Small intestine (tissue), 7 donors: ENCODE measurements at regions not wholly inside any gene's neighbourhood (a gene's known extent, or its start where the extent isn't known, plus 50 kb on each side); places are given as distances from the start of the nearest gene placed in this dataset.

Source experiments
- DNase-seq, 2 donors: peaks; one replicate each; pipeline versions ENCODE4 v3.0.0 to v3.0.0-alpha.2; 2013
- FAIRE-seq: peaks from 2 replicates; lab custom pipeline; 2012; peaks lifted over from hg19 to GRCh38; lab: Jason Lieb, UNC
- H3K27ac ChIP-seq, 3 donors: one replicate each; pipeline ENCODE4 v1.5.1; 2013; ENCODE audit warnings: low read length in 2 of 3, mild to moderate bottlenecking in 2 of 3, control low read depth in 1 of 3, inconsistent platforms in 1 of 3, low read depth in 1 of 3, moderate library complexity in 1 of 3
- H3K27me3 ChIP-seq, 3 donors: one replicate each; pipeline ENCODE4 v1.6.1; 2013; ENCODE audit warnings: low read length in 3 of 3, inconsistent platforms in 1 of 3; ENCODE audit not compliant: control insufficient read depth in 3 of 3, insufficient read depth in 3 of 3
- H3K36me3 ChIP-seq, 3 donors: one replicate each; pipeline ENCODE4 v1.6.1; 2013; ENCODE audit warnings: low read length in 3 of 3, inconsistent platforms in 1 of 3, low read depth in 1 of 3, mild to moderate bottlenecking in 1 of 3, moderate library complexity in 1 of 3; ENCODE audit not compliant: control insufficient read depth in 3 of 3, insufficient read depth in 2 of 3
- H3K4me1 ChIP-seq, 3 donors: one replicate each; pipeline ENCODE4 v1.6.1; 2013; ENCODE audit warnings: low read length in 2 of 3, inconsistent platforms in 1 of 3, low read depth in 1 of 3, mild to moderate bottlenecking in 1 of 3, moderate library complexity in 1 of 3; ENCODE audit not compliant: control insufficient read depth in 3 of 3, insufficient read depth in 2 of 3
- H3K4me3 ChIP-seq, 3 donors: one replicate each; pipeline ENCODE4 v1.5.1; 2013; ENCODE audit warnings: low read length in 3 of 3, control low read depth in 1 of 3, inconsistent platforms in 1 of 3, low read depth in 1 of 3, mild to moderate bottlenecking in 1 of 3, moderate library complexity in 1 of 3
- H3K9me3 ChIP-seq, 2 donors: one replicate each; pipeline ENCODE4 v1.6.1; 2013; ENCODE audit warnings: low read depth in 1 of 2, low read length in 1 of 2; ENCODE audit not compliant: control insufficient read depth in 2 of 2, insufficient read depth in 1 of 2
- WGBS, 3 donors: extraction: QIAGEN DNeasy Blood & Tissue Kit; methylation state at CpG; one replicate each; pipeline ENCODE4 v1.1.7; 2013; 5-methylcytosine and 5-hydroxymethylcytosine counted together
- donor health status: healthy with polysubstance abuse.
- donor health status: control.
- donor health status: control.
- donor health status: Bipolar disorder and iron deficiency.
- donor health status: healthy.

DNA sequence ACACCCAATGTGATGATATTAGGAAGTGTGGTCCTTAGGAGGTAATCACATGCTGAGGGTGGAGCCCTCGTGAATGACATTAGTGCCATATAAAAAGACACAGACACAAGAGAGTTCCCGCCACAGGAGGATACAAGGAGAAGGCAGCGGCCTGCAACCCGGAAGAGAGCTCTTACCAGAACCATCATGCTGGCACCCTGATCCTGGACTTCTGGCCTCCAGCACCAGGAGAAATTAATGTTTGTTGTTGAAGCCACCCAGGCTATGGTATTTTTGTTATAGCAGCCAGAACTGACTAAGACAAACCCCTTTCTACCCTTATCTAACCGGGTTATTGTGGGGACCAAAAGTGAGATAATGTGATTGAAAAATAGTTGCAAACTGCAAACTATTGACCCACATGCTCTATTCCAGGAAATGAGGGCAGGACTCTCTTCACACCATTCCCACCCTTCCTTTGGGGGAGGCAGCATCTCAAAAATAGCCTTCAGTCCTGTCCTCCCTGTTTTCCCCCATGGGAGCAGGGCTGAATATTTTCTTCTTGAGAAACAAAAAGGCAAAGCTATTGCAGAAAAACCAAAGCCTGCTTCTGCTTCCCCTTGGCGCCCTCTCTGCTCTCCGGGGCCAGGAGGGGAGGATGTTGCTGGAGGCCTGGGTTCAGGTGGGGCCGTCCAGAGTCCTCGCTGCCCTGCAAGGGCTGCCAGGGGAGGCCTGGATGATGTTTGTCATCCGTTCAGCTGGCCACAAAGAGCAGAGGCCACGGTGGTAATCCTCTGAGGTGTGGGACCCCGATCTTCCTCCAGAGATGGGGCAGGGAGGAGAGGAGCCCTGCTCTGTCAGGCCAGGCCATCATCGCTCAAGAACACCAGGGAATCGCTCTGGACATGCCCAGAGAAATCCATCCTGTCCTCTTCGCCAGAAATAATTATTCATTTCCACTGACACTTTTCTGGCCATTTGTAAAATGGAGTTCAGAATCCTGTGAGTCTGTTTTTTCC is 73.8 kb upstream of the HAAO start:
- Histone ChIP-seq H3K27me3 (no peaks in the 10 kb centered on the region), H3K9me3 (peaks cover 0 to 11% of the 10 kb centered on the region in 2 donors), H3K36me3 (no peaks in the 10 kb centered on the region), H3K27ac (peak overlapping the region in 1 of 3 donors; percentile 50), H3K4me3 (no peak overlapping the region), H3K4me1 (no peaks in the 10 kb centered on the region)
- 70 to 87% (median 85%) methylated on average over 15 of the region's 15 CpGs for WGBS, 3 donors
- no peak for DNase-seq
- FAIRE-seq, result no peak

DNA sequence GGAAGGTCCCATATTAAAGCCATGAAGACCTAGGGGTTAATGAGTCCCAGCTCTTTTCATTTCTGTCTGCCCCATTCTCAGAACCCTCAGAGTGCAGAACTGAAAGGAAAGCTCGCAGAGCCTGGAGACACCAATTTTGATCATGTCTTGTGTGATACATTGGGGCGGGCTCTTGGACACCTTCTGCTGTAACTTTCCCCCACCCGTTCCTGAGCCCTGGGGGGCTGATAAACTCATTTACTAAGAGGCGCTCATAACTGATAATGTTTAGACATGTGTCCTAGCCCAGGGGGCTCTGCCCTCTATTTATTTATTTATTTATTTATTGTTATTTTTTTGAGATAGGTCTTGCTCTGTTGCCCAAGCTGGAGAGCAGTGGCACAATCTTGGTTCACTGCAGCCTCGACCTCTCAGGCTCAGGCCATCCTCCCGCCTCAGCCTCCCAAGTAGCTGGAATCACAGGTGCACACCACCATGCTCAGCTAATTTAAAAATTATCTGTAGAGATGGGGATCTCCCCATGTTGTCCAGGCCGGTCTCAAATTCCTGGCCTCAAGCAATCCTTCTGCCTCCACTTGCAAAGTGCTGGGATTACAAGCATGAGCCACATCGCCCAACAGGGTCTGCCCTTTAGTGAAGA is 72.4 kb upstream of the HAAO start:
- WGBS, 3 donors, result 93 to 94% (median 93%) methylated on average over 8 of the region's 8 CpGs
- no peaks in the 10 kb centered on the region for H3K4me1 ChIP-seq
- DNase-seq (no peak), FAIRE-seq (no peak)
- no peak overlapping the region for H3K27ac ChIP-seq
- no peaks in the 10 kb centered on the region for H3K27me3 ChIP-seq
- H3K36me3 ChIP-seq, result no peaks in the 10 kb centered on the region
- H3K9me3 ChIP-seq, result peaks cover 0 to 18% of the 10 kb centered on the region in 2 donors
- no peak overlapping the region for H3K4me3 ChIP-seq

DNA sequence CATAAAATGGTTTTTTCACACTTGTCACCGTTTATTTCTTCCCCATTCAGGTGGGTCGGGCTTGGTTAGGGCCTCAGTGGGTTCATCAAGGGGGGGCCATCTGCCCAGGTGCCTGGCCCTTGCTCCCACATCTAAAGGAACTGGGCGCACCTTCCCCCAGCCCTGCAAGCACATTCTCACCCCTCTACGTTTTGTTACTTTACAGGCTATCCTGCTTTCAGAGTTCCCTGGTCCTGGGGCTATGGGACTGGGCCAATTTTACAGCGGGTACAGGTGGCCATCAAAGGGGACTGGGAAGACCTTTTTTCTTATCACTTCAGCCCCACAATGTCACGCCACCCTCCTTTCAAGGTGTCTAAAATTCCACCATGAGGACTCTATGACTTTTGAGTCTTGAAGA is 71.8 kb upstream of the HAAO start:
- no peak overlapping the region for H3K4me3 ChIP-seq
- no peaks in the 10 kb centered on the region for H3K36me3 ChIP-seq
- H3K4me1 ChIP-seq, result no peaks in the 10 kb centered on the region
- H3K9me3 ChIP-seq, result peaks cover 0 to 18% of the 10 kb centered on the region in 2 donors
- H3K27me3 ChIP-seq, result no peaks in the 10 kb centered on the region
- no peak overlapping the region for H3K27ac ChIP-seq
- FAIRE-seq (no peak), DNase-seq (no peak)
- WGBS, 3 donors, result 82 to 91% (median 82%) methylated on average over 6 of the region's 6 CpGs

DNA sequence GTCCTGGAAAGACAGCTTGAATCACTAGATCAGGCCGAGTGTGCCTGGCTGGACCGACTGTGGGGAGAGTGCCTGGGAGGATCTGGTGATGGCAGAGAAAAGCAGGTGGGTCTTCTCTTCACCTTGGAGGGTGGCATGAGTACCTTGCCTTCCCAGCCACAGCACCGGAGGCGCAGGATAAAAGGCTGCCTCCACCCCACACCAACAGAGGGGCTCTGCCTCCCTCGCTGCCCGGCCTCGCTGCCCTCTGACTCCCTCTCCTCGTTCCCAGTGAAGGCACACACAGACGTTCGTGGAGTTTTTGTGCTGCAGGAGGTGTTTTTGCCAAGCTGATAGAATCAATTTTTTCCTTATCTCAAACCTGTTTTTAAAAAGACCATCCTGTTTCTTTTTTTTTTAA is 71.4 kb upstream of the HAAO start:
- Histone ChIP-seq H3K9me3 (peaks cover 0 to 16% of the 10 kb centered on the region in 2 donors), H3K4me1 (no peaks in the 10 kb centered on the region), H3K4me3 (no peak overlapping the region), H3K36me3 (no peaks in the 10 kb centered on the region), H3K27me3 (no peaks in the 10 kb centered on the region), H3K27ac (no peak overlapping the region)
- DNase-seq, result no peak
- no peak for FAIRE-seq
- 89 to 91% (median 90%) methylated on average over 10 of the region's 10 CpGs for WGBS, 3 donors

DNA sequence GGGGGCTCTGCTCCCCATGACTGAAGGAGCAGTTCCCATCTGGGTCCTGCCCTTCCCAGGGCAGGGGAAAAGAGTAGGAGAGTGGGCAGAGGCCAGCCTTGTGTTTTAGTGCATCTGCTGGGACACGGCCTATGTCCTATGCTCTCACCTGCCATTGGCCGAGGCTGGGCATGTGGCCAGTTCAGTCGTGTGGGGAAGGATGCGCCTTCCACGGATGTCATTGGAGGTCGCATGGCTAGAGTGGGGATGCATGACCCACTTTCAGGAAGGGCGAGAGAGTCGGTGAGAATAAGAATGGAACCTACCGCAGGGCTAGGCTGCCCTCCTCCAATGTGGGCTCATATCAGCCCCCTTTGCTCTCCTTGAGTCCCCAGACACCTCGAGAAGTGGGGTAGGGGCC is 70.9 kb upstream of the HAAO start:
- Histone ChIP-seq H3K4me1 (no peaks in the 10 kb centered on the region), H3K27me3 (no peaks in the 10 kb centered on the region), H3K9me3 (peaks cover 0 to 13% of the 10 kb centered on the region in 2 donors), H3K4me3 (no peak overlapping the region), H3K36me3 (no peaks in the 10 kb centered on the region), H3K27ac (no peak overlapping the region)
- FAIRE-seq (no peak), DNase-seq (no peak)
- WGBS, 3 donors, result 78 to 86% (median 84%) methylated on average over 9 to 10 of the region's 10 CpGs

DNA sequence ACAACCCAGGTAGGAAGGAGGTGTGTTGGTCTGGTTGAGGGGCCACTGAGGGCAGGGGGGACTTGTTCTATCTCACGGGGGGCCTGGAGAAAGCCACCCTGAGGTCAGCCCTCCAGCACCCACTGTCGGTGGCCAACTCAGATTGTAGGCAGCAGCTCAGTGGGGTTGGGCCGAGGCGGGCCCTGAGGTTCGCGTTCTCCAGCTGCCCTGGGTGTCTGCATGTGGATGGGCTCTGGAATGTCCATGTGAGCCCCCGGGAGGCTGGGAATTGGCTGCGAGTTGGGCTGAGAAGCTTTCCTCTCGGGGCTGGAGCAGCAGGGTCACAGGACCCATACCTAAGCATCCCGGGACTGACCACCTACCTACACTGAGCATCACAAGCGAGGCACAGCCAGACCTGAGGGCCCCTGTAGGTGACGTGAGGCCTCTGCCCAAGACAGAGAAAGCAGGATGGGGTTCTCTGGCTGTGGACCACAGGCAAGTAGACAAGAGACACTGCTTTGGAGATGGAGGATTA is 70.3 kb upstream of the HAAO start:
- H3K4me1 ChIP-seq, result no peaks in the 10 kb centered on the region
- H3K27ac ChIP-seq, result no peak overlapping the region
- no peak for FAIRE-seq
- no peaks in the 10 kb centered on the region for H3K27me3 ChIP-seq
- DNase-seq, result no peak
- H3K36me3 ChIP-seq, result no peaks in the 10 kb centered on the region
- peaks cover 0 to 11% of the 10 kb centered on the region in 2 donors for H3K9me3 ChIP-seq
- no peak overlapping the region for H3K4me3 ChIP-seq
- 83 to 90% (median 86%) methylated on average over 11 to 12 of the region's 12 CpGs for WGBS, 3 donors

DNA sequence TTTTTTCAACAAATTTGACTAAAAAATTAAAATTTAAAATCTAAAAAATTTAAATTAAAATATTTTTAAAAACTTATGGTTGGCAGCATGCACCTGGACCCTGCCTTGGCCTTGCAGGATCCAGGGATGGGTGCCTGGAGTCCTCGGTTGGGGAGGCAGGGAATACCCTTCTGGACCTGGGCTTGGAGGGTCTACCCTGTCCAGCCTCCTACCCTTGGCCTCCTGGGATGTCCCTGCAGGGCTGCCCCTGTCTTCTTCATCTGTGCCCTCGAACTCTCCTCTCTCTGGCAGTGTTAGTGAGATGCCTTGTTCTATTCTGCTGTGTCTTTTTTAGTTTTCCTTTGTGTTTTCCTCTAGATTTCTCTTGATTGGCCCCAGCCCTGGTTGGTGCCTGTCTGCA is 68.9 kb upstream of the HAAO start:
- Histone ChIP-seq H3K4me3 (no peak overlapping the region), H3K4me1 (no peaks in the 10 kb centered on the region), H3K27me3 (no peaks in the 10 kb centered on the region), H3K36me3 (no peaks in the 10 kb centered on the region), H3K9me3 (peaks cover 0 to 11% of the 10 kb centered on the region in 2 donors), H3K27ac (no peak overlapping the region)
- no peak for DNase-seq
- no peak for FAIRE-seq
- WGBS, 3 donors, result 86 to 97% (median 93%) methylated on average over 2 of the region's 2 CpGs

DNA sequence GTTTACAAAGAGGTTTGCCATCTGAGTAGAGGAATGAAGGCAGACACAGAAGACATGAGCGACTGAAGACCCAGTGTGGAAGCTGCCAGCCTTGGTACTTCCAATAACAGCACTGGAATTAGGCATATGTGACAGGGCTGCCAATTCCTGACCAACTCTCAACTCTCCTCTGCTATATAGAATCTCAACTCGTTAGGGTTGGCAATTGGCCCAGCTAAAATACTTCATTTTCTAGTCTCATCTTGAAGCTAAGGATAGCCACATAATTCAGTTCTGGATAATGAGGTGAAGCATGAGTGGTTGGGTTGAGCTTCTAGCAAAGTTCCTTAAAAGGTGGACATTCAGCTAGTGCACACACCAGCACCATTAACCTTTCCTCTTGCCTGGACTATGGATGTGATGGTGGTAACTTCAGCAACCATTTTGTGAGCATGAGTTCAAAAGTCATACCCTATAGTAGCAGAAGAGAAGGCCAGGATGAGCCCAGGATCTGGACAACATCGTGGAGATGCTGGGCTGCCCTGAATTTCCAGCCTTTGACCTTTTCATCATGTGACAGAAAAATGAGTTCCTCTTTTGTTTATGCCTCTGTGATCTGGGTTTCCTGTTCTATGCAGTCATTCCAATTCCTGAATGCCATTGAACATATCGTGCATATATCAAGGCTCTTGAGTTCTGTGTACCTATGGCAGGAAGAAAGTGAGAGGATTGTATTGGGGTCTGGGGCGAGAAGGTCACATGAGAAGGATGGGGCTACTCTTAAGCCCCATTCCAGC is 68.1 kb upstream of the HAAO start:
- no peak overlapping the region for H3K27ac ChIP-seq
- H3K4me3 ChIP-seq, result no peak overlapping the region
- DNase-seq, result no peak
- no peaks in the 10 kb centered on the region for H3K27me3 ChIP-seq
- no peaks in the 10 kb centered on the region for H3K4me1 ChIP-seq
- WGBS, 3 donors, result 69 to 82% (median 75%) methylated on average over 5 of the region's 5 CpGs
- H3K9me3 ChIP-seq, result peaks cover 0 to 11% of the 10 kb centered on the region in 2 donors
- FAIRE-seq, result no peak
- H3K36me3 ChIP-seq, result no peaks in the 10 kb centered on the region
